Gastrocnemius medialis (tissue), 4 donors: ENCODE measurements at regions not wholly inside any gene's neighbourhood (a gene's known extent, or its start where the extent isn't known, plus 50 kb on each side); places are given as distances from the start of the nearest gene placed in this dataset.

ENCODE experiments used
- ATAC-seq, 2 donors: fragments of 150-250 bp; one replicate each; pipeline ENCODE4 v1.9.1; 2016
- DNase-seq, 2 donors: peaks; one replicate each; pipeline ENCODE4 v3.0.0-alpha.2; 2019
- H3K27ac ChIP-seq, 4 donors: fragments of 200-600 bp; sonication (generic); 1 replicate in 1 of 4; 2 replicates in 3 of 4; pipeline ENCODE4 v1.5.1; 2016 to 2018; ENCODE audit warnings: mild to moderate bottlenecking in 2 of 4, moderate library complexity in 1 of 4
- H3K27me3 ChIP-seq, 3 donors: fragments of 200-600 bp; sonication (generic) in 2 of 3; 1 replicate in 1 of 3; 2 replicates in 2 of 3; pipeline versions ENCODE4 v1.5.1 to v1.6.0; 2016 to 2019; ENCODE audit warnings: mild to moderate bottlenecking in 1 of 3, moderate library complexity in 1 of 3
- H3K36me3 ChIP-seq, 2 donors: fragments of 200-600 bp; sonication (generic) in 1 of 2; one replicate each; pipeline ENCODE4 v1.5.1; 2017 to 2018
- H3K4me1 ChIP-seq, 2 donors: fragments of 200-600 bp; sonication (generic) in 1 of 2; one replicate each; pipeline ENCODE4 v1.5.1; 2016 to 2017; ENCODE audit warnings: mild to moderate bottlenecking in 2 of 2
- H3K4me3 ChIP-seq, 4 donors: fragments of 200-600 bp; sonication (generic) in 3 of 4; 1 replicate in 1 of 4; 2 replicates in 3 of 4; pipeline ENCODE4 v1.5.1; 2016 to 2019; ENCODE audit warnings: mild to moderate bottlenecking in 2 of 4
- H3K9me3 ChIP-seq, 3 donors: fragments of 200-600 bp; sonication (generic) in 2 of 3; 1 replicate in 1 of 3; 2 replicates in 2 of 3; pipeline ENCODE4 v1.5.1; 2016 to 2019
- CTCF ChIP-seq, 5 experiments: fragments of 450-650 bp in 3 of 5; fragments of 200-600 bp in 2 of 5; sonication (generic) in 2 of 5; IDR thresholded peaks in 4 of 5; conservative IDR thresholded peaks in 1 of 5; 1 replicate in 4 of 5; 2 replicates in 1 of 5; pipeline ENCODE4 v1.5.1; 2016 to 2019; ENCODE audit warnings: antibody characterized with exemption in 5 of 5, mild to moderate bottlenecking in 3 of 5, moderate library complexity in 3 of 5
- POLR2A ChIP-seq, 2 donors: fragments of 450-650 bp; IDR thresholded peaks; one replicate each; pipeline ENCODE4 v1.6.1; 2017; ENCODE audit warnings: antibody characterized with exemption in 2 of 2, mild to moderate bottlenecking in 2 of 2, moderate library complexity in 2 of 2
- in situ Hi-C, 4 donors: fragments of 200-750 bp; cut with MboI; loops; one replicate each; pipeline versions ENCODE4 v1.15.0 to v1.8.0; 2017; ENCODE audit warnings: low sequenced_read_pairs in 4 of 4
- intact Hi-C: fragments of 100-400 bp; cut with DNase I; formaldehyde crosslinking; loops from one replicate; pipeline ENCODE4 v1.15.1; 2023; ENCODE audit warnings: low total_unique reads

GRCh38 chr12:66860752-66861750 lies 182.2 kb upstream of the GRIP1 start:
- Histone ChIP-seq H3K36me3 (no peaks in the 10 kb centered on the region), H3K4me3 (no peak overlapping the region), H3K27ac (no peak overlapping the region), H3K9me3 (no peaks in the 10 kb centered on the region), H3K4me1 (no peaks in the 10 kb centered on the region), H3K27me3 (no peaks in the 10 kb centered on the region)
- intact Hi-C loops, result loop anchor here (5.0 kb wide), 2 partner anchors 174 to 1969 kb away; no protein-coding TSS in a partner anchor
- ATAC-seq (peak in 1 of 2 donors; percentile 41), DNase-seq (peak in 1 of 2 donors; percentile 14)
- TF ChIP-seq CTCF (IDR thresholded peaks at IDR 0.05 in 4 of 5, conservative IDR thresholded peaks at IDR 0.05 in 1 of 5) (peak; percentile 44 to 81 (median 61)), POLR2A (IDR thresholded peaks at IDR 0.05) (no peak)
- in situ Hi-C loops, result no loop called here

- Histone ChIP-seq H3K4me3 (no peak overlapping the region), H3K36me3 (no peaks in the 10 kb centered on the region), H3K9me3 (no peaks in the 10 kb centered on the region), H3K4me1 (no peaks in the 10 kb centered on the region), H3K27me3 (no peaks in the 10 kb centered on the region), H3K27ac (no peak overlapping the region)
- in situ Hi-C loops, result no loop called here
- ATAC-seq (no peak), DNase-seq (no peak)
- intact Hi-C loops, result loop anchor here (5.0 kb wide), 2 partner anchors 175 to 1970 kb away; no protein-coding TSS in a partner anchor
- TF ChIP-seq POLR2A (IDR thresholded peaks at IDR 0.05) (no peak), CTCF (IDR thresholded peaks at IDR 0.05 in 4 of 5, conservative IDR thresholded peaks at IDR 0.05 in 1 of 5) (no peak)
Observed at GRCh38 chr12:66862356-66862985, 183.6 kb upstream of the GRIP1 start.

GRCh38 chr12:66863276-66863675 lies 184.4 kb upstream of the GRIP1 start:
- intact Hi-C loops (loop anchor here (5.0 kb wide), 2 partner anchors 176 to 1971 kb away; no protein-coding TSS in a partner anchor), in situ Hi-C loops (no loop called here)
- H3K9me3 ChIP-seq, result no peaks in the 10 kb centered on the region
- no peaks in the 10 kb centered on the region for H3K27me3 ChIP-seq
- no peaks in the 10 kb centered on the region for H3K36me3 ChIP-seq
- DNase-seq, result no peak
- H3K27ac ChIP-seq, result no peak overlapping the region
- no peak for ATAC-seq
- TF ChIP-seq CTCF (IDR thresholded peaks at IDR 0.05 in 4 of 5, conservative IDR thresholded peaks at IDR 0.05 in 1 of 5) (no peak), POLR2A (IDR thresholded peaks at IDR 0.05) (no peak)
- no peaks in the 10 kb centered on the region for H3K4me1 ChIP-seq
- no peak overlapping the region for H3K4me3 ChIP-seq

- Histone ChIP-seq H3K4me3 (no peak overlapping the region), H3K9me3 (no peaks in the 10 kb centered on the region), H3K4me1 (no peaks in the 10 kb centered on the region), H3K27me3 (no peaks in the 10 kb centered on the region), H3K27ac (no peak overlapping the region), H3K36me3 (no peaks in the 10 kb centered on the region)
- intact Hi-C loops (no loop called here), in situ Hi-C loops (no loop called here)
- DNase-seq (no peak), ATAC-seq (no peak)
- TF ChIP-seq CTCF (IDR thresholded peaks at IDR 0.05 in 4 of 5, conservative IDR thresholded peaks at IDR 0.05 in 1 of 5) (no peak), POLR2A (IDR thresholded peaks at IDR 0.05) (no peak)
Observed at GRCh38 chr12:66877925-66878324, 199.0 kb upstream of the GRIP1 start.
